H9 (cell line): ENCODE measurements at regions not wholly inside any gene's neighbourhood (a gene's known extent, or its start where the extent isn't known, plus 50 kb on each side); places are given as distances from the start of the nearest gene placed in this dataset.

Experiments used
- DNase-seq: peaks from one replicate; pipeline ENCODE4 v3.0.0-alpha.2; 2017
- H2AFZ ChIP-seq: one replicate; pipeline ENCODE4 v1.6.1; 2013; ENCODE audit warnings: mild to moderate bottlenecking, low read length, control low read depth, moderate library complexity
- H2AK5ac ChIP-seq: 2 replicates; pipeline ENCODE4 v1.6.1; 2013; ENCODE audit warnings: low read length, control low read depth, mixed read lengths; ENCODE audit not compliant: insufficient read length
- H2BK120ac ChIP-seq: one replicate; pipeline ENCODE4 v1.6.1; 2013; ENCODE audit warnings: low read depth, mild to moderate bottlenecking, low read length, control low read depth, inconsistent platforms; ENCODE audit not compliant: poor library complexity, severe bottlenecking
- H2BK12ac ChIP-seq: 2 replicates; pipeline ENCODE4 v1.6.1; 2013; ENCODE audit warnings: low read length, control low read depth, mixed read lengths, low read depth; ENCODE audit not compliant: insufficient read length
- H2BK15ac ChIP-seq: 2 replicates; pipeline ENCODE4 v1.6.1; 2013; ENCODE audit warnings: low read depth, low read length, control low read depth
- H2BK20ac ChIP-seq: one replicate; pipeline ENCODE4 v1.6.1; 2013; ENCODE audit warnings: low read depth, mild to moderate bottlenecking, low read length, control low read depth, inconsistent platforms; ENCODE audit not compliant: poor library complexity, severe bottlenecking
- H2BK5ac ChIP-seq: 2 replicates; pipeline ENCODE4 v1.6.1; 2013; ENCODE audit warnings: low read length, control low read depth, mixed read lengths; ENCODE audit not compliant: insufficient read length
- H3K14ac ChIP-seq: 2 replicates; pipeline ENCODE4 v1.6.1; 2013; ENCODE audit warnings: low read length, control low read depth; ENCODE audit not compliant: insufficient read depth
- H3K18ac ChIP-seq: 2 replicates; pipeline ENCODE4 v1.6.1; 2013; ENCODE audit warnings: low read depth, mild to moderate bottlenecking, mixed read lengths, low read length, control low read depth; ENCODE audit not compliant: insufficient read length
- H3K23ac ChIP-seq: 2 replicates; pipeline ENCODE4 v1.6.1; 2013; ENCODE audit warnings: low read length, control low read depth, mixed read lengths, low read depth; ENCODE audit not compliant: insufficient read length
- H3K23me2 ChIP-seq: 2 replicates; pipeline ENCODE4 v1.6.1; 2013; ENCODE audit warnings: low read depth, mild to moderate bottlenecking, mixed read lengths, low read length, control low read depth; ENCODE audit not compliant: insufficient read length, poor library complexity, severe bottlenecking
- H3K27ac ChIP-seq: 2 replicates; pipeline ENCODE4 v1.5.1; 2013; ENCODE audit warnings: low read length, control low read depth, mixed read lengths, low read depth; ENCODE audit not compliant: insufficient read length
- H3K27me3 ChIP-seq: 2 replicates; pipeline ENCODE4 v1.6.1; 2013; ENCODE audit warnings: low read length, control low read depth, inconsistent platforms; ENCODE audit not compliant: insufficient read depth
- H3K4ac ChIP-seq: 2 replicates; pipeline ENCODE4 v1.6.1; 2013; ENCODE audit warnings: low read depth, mild to moderate bottlenecking, control low read depth, inconsistent platforms, low read length, moderate library complexity
- H3K4me1 ChIP-seq: 2 replicates; pipeline ENCODE4 v1.6.1; 2013; ENCODE audit warnings: low read length, control low read depth, inconsistent platforms; ENCODE audit not compliant: insufficient read depth
- H3K4me2 ChIP-seq: 2 replicates; pipeline ENCODE4 v1.6.1; 2013; ENCODE audit warnings: low read length, control low read depth, mixed read lengths; ENCODE audit not compliant: insufficient read length, insufficient read depth
- H3K56ac ChIP-seq: 2 replicates; pipeline ENCODE4 v1.6.1; 2013; ENCODE audit warnings: low read depth, mild to moderate bottlenecking, mixed read lengths, low read length, control low read depth; ENCODE audit not compliant: insufficient read length
- H3K79me1 ChIP-seq: 2 replicates; pipeline ENCODE4 v1.6.1; 2013; ENCODE audit warnings: low read depth, mild to moderate bottlenecking, moderate library complexity, low read length, control low read depth, inconsistent platforms; ENCODE audit not compliant: insufficient read depth, poor library complexity, severe bottlenecking
- H3K79me2 ChIP-seq: 2 replicates; pipeline ENCODE4 v1.6.1; 2013; ENCODE audit warnings: low read length, control low read depth, inconsistent platforms; ENCODE audit not compliant: insufficient read depth
- H3K9ac ChIP-seq: 2 replicates; pipeline ENCODE4 v1.6.1; 2013; ENCODE audit warnings: low read length, control low read depth, mixed read lengths; ENCODE audit not compliant: insufficient read length; ENCODE audit errors: extremely low read depth
- H3K9me3 ChIP-seq: one replicate; pipeline ENCODE4 v1.6.1; 2013; ENCODE audit warnings: low read depth, low read length, inconsistent platforms; ENCODE audit not compliant: control insufficient read depth
- H3T11ph ChIP-seq: one replicate; pipeline ENCODE4 v1.6.1; 2013; ENCODE audit warnings: mild to moderate bottlenecking, low read length, control low read depth, inconsistent platforms
- H4K20me1 ChIP-seq: one replicate; pipeline ENCODE4 v1.6.1; 2013; ENCODE audit not compliant: control insufficient read depth, insufficient read length, insufficient read depth
- H4K5ac ChIP-seq: 2 replicates; pipeline ENCODE4 v1.6.1; 2013; ENCODE audit warnings: low read depth, mild to moderate bottlenecking, mixed read lengths, low read length, control low read depth; ENCODE audit not compliant: insufficient read length
- H4K8ac ChIP-seq: replicated peaks from 2 replicates; pipeline ENCODE4 v1.6.1; 2013; ENCODE audit warnings: low read length, control low read depth, mixed read lengths, low read depth; ENCODE audit not compliant: insufficient read length
- H4K91ac ChIP-seq: 2 replicates; pipeline ENCODE4 v1.6.1; 2013; ENCODE audit warnings: low read depth, mild to moderate bottlenecking, moderate library complexity, mixed read lengths, low read length, control low read depth; ENCODE audit not compliant: insufficient read length
- H3K27ac Mint-ChIP-seq, 3 experiments: 2 replicates in 2 of 3; 3 replicates in 1 of 3; pipeline ENCODE4 v1.8.0; 2020 to 2021; ENCODE audit warnings: mixed read lengths in 3 of 3, mild to moderate bottlenecking in 1 of 3, moderate library complexity in 1 of 3
- H3K27me3 Mint-ChIP-seq: 2 replicates; pipeline ENCODE4 v1.8.0; 2021; ENCODE audit warnings: low read depth, mild to moderate bottlenecking, moderate library complexity, mixed read lengths
- H3K36me3 Mint-ChIP-seq, 3 experiments: 2 replicates in 2 of 3; 3 replicates in 1 of 3; pipeline ENCODE4 v1.8.0; 2020 to 2021; ENCODE audit warnings: low read depth in 3 of 3, mixed read lengths in 3 of 3; ENCODE audit not compliant: insufficient read depth in 1 of 3
- H3K4me1 Mint-ChIP-seq, 2 experiments: 2 replicates each; pipeline ENCODE4 v1.8.0; 2020; ENCODE audit warnings: mixed read lengths in 2 of 2
- H3K4me3 Mint-ChIP-seq, 2 experiments: 2 replicates in 1 of 2; 3 replicates in 1 of 2; pipeline ENCODE4 v1.8.0; 2020 to 2021; ENCODE audit warnings: mild to moderate bottlenecking in 2 of 2, mixed read lengths in 2 of 2, moderate library complexity in 1 of 2
- H3K9me3 Mint-ChIP-seq, 2 experiments: 2 replicates in 1 of 2; 3 replicates in 1 of 2; pipeline ENCODE4 v1.8.0; 2020; ENCODE audit warnings: mild to moderate bottlenecking in 2 of 2, mixed read lengths in 2 of 2, moderate library complexity in 1 of 2
- CTCF ChIP-seq: fragments of 200-600 bp; sonication (generic); conservative IDR thresholded peaks from 3 replicates; pipeline ENCODE4 v1.8.0; 2021; ENCODE audit warnings: antibody characterized with exemption, mild to moderate bottlenecking
- WGBS: extraction: QIAGEN DNeasy Blood & Tissue Kit; methylation state at CpG from one replicate; pipeline ENCODE4 v1.1.7; 2013; ENCODE audit warnings: missing lambda C conversion rate, low lambda C conversion rate, mixed read lengths; ENCODE audit not compliant: insufficient read length; ENCODE audit errors: extremely low coverage; 5-methylcytosine and 5-hydroxymethylcytosine counted together

- H4K20me1 ChIP-seq, result no peaks in the 10 kb centered on the region
- no peaks in the 10 kb centered on the region for H3K4me1 ChIP-seq
- Mint-ChIP-seq H3K27ac (no peak overlapping the region; a peak in 1 of 7 replicates), H3K9me3 (no peaks in the 10 kb centered on the region; a peak in 2 of 5 replicates), H3K27me3 (peaks cover 10% of the 10 kb centered on the region), H3K36me3 (no peaks in the 10 kb centered on the region), H3K4me1 (peaks cover 4 to 24% of the 10 kb centered on the region in 2 experiments; a peak in 3 of 4 replicates), H3K4me3 (no peak overlapping the region; a peak in 1 of 5 replicates)
- H3K27ac ChIP-seq, result no peak overlapping the region
- H3K9ac ChIP-seq, result no peak overlapping the region
- no peak overlapping the region for H3K18ac ChIP-seq
- no CpG with 5 or more reads among the region's 6 CpGs for WGBS
- H3K9me3 ChIP-seq, result no peaks in the 10 kb centered on the region
- H4K91ac ChIP-seq, result no peak overlapping the region
- no peak overlapping the region for H2BK12ac ChIP-seq
- TF ChIP-seq CTCF, result no peak
- H2AK5ac ChIP-seq, result no peak overlapping the region
- no peak overlapping the region for H4K5ac ChIP-seq
- H3K27me3 ChIP-seq, result no peaks in the 10 kb centered on the region; the same call in 1 of the 2 replicates
- no peaks in the 10 kb centered on the region for H3K23me2 ChIP-seq
- H2BK120ac ChIP-seq, result no peak overlapping the region
- no peaks in the 10 kb centered on the region for H3K79me1 ChIP-seq
- DNase-seq, result no peak
- no peak overlapping the region for H2AFZ ChIP-seq
- H2BK20ac ChIP-seq, result no peak overlapping the region
- H3T11ph ChIP-seq, result no peak overlapping the region
- no peak overlapping the region for H3K56ac ChIP-seq
- no peak overlapping the region for H3K4me2 ChIP-seq
- H2BK15ac ChIP-seq, result no peak overlapping the region
- H3K79me2 ChIP-seq, result no peaks in the 10 kb centered on the region
- H2BK5ac ChIP-seq, result no peak overlapping the region
- no peak overlapping the region for H3K4ac ChIP-seq
- H4K8ac ChIP-seq, result no peak overlapping the region
- H3K14ac ChIP-seq, result no peak overlapping the region
- no peak overlapping the region for H3K23ac ChIP-seq
Observed at GRCh38 chr16:87180069-87180468, 137.1 kb downstream of the C16orf95 start.
